PC-3 (cell line): ENCODE measurements at regions not wholly inside any gene's neighbourhood (a gene's known extent, or its start where the extent isn't known, plus 50 kb on each side); places are given as distances from the start of the nearest gene placed in this dataset.

Experiments
- ATAC-seq: fragments of 200-7000 bp; cut with Tn5 transposase; 2 replicates; pipeline ENCODE4 v1.9.1; 2020; ENCODE audit warnings: mild to moderate bottlenecking, moderate library complexity
- BruUV-seq: library from RNA; stranded (reverse); fragments of 400-500 nt; replicated peaks from 2 replicates; lab custom pipeline; 2021; lab: Mats Ljungman, UMichigan
- CTCF ChIA-PET: fragments of 300-600 bp; sonication (Branson Sonifier 250); formaldehyde crosslinking; loops from one replicate; lab custom pipeline; 2022; ENCODE audit warnings: antibody characterized with exemption; lab: Charles Lee
- POLR2A ChIA-PET: fragments of 300-600 bp; sonication (Branson Sonifier 250); formaldehyde crosslinking; loops from one replicate; lab custom pipeline; 2022; ENCODE audit warnings: antibody characterized with exemption; ENCODE audit not compliant: unreplicated experiment; lab: Charles Lee
- DNase-seq: peaks from one replicate; pipeline ENCODE4 v3.0.0-alpha.2; 2015
- H2AFZ ChIP-seq: fragments of 300-600 bp; sonication (generic); 2 replicates; pipeline ENCODE4 v1.6.0; 2016; ENCODE audit warnings: antibody characterized with exemption, low read length
- H3F3A ChIP-seq: fragments of 300-600 bp; sonication (generic); one replicate; pipeline ENCODE4 v1.6.0; 2017; ENCODE audit warnings: antibody characterized with exemption, low read length, control low read depth, mild to moderate bottlenecking; ENCODE audit not compliant: unreplicated experiment
- H3K27ac ChIP-seq: fragments of 300-600 bp; sonication (generic); 2 replicates; pipeline ENCODE4 v1.5.1; 2016; ENCODE audit warnings: mild to moderate bottlenecking, low read length
- H3K27me3 ChIP-seq: fragments of 300-600 bp; sonication (generic); 2 replicates; pipeline ENCODE4 v1.6.1; 2016; ENCODE audit warnings: low read length, mixed read lengths
- H3K36me3 ChIP-seq: fragments of 300-600 bp; sonication (generic); 2 replicates; pipeline ENCODE4 v1.6.1; 2016; ENCODE audit warnings: low read depth, mixed run types, low read length, mixed read lengths
- H3K4me1 ChIP-seq: fragments of 300-600 bp; sonication (generic); 2 replicates; pipeline ENCODE4 v1.5.1; 2016; ENCODE audit warnings: low read length; ENCODE audit not compliant: insufficient read depth
- H3K4me2 ChIP-seq: fragments of 300-600 bp; sonication (generic); 2 replicates; pipeline ENCODE4 v1.6.0; 2016; ENCODE audit warnings: low read length
- H3K4me3 ChIP-seq: fragments of 300-600 bp; sonication (generic); 2 replicates; pipeline ENCODE4 v1.5.1; 2016; ENCODE audit warnings: mild to moderate bottlenecking, low read length, mixed read lengths
- H3K79me2 ChIP-seq: fragments of 300-600 bp; sonication (generic); 2 replicates; pipeline ENCODE4 v1.6.1; 2017; ENCODE audit warnings: low read length, mixed read lengths
- H3K9ac ChIP-seq: fragments of 300-600 bp; sonication (generic); 2 replicates; pipeline ENCODE4 v1.6.0; 2016; ENCODE audit warnings: mild to moderate bottlenecking, low read length
- H3K9me2 ChIP-seq: fragments of 300-600 bp; sonication (generic); replicated peaks from 2 replicates; pipeline ENCODE4 v1.6.1; 2016; ENCODE audit warnings: mixed run types, low read length, mixed read lengths
- H3K9me3 ChIP-seq: fragments of 300-600 bp; sonication (generic); 2 replicates; pipeline ENCODE4 v1.6.1; 2016; ENCODE audit warnings: low read length, mixed read lengths
- H4K20me1 ChIP-seq: fragments of 300-600 bp; sonication (generic); 2 replicates; pipeline ENCODE4 v1.6.1; 2016; ENCODE audit warnings: low read length, mixed read lengths
- CTCF ChIP-seq: fragments of 300-600 bp; sonication (generic); conservative IDR thresholded peaks from 2 replicates; pipeline ENCODE4 v1.5.1; 2017; ENCODE audit warnings: antibody characterized with exemption, low read depth, mild to moderate bottlenecking, low read length
- EZH2 ChIP-seq: fragments of 300-600 bp; sonication (generic); IDR thresholded peaks from one replicate; pipeline ENCODE4 v1.6.1; 2017; ENCODE audit warnings: antibody characterized with exemption, mild to moderate bottlenecking, low read length; ENCODE audit not compliant: unreplicated experiment
- EZH2phosphoT487 ChIP-seq: fragments of 300-600 bp; sonication (generic); IDR thresholded peaks from 2 replicates; pipeline ENCODE4 v1.6.1; 2018; ENCODE audit warnings: mild to moderate bottlenecking, antibody characterized with exemption, low read length, borderline replicate concordance
- intact Hi-C: fragments of 100-400 bp; cut with micrococcal nuclease; formaldehyde crosslinking; loops from 2 replicates; pipeline ENCODE4 v1.9.0; 2023

- no TSS peak for BruUV-seq
- ChIA-PET POLR2A (no interaction called here), CTCF (no interaction called here)
- intact Hi-C loops = no loop called here
- no peaks in the 10 kb centered on the region for H3K27me3 ChIP-seq
- H3K4me3 ChIP-seq = no peak overlapping the region
- no peak for ATAC-seq
- no peak overlapping the region for H2AFZ ChIP-seq
- no peaks in the 10 kb centered on the region for H3K4me1 ChIP-seq
- H3K4me2 ChIP-seq = no peak overlapping the region
- H4K20me1 ChIP-seq = no peaks in the 10 kb centered on the region
- H3K9me2 ChIP-seq = no peaks in the 10 kb centered on the region
- H3K9me3 ChIP-seq = no peaks in the 10 kb centered on the region
- TF ChIP-seq EZH2 (no peak), CTCF (no peak), EZH2phosphoT487 (no peak)
- H3K79me2 ChIP-seq = no peaks in the 10 kb centered on the region
- no peaks in the 10 kb centered on the region for H3F3A ChIP-seq
- no peak overlapping the region for H3K27ac ChIP-seq
- no peak overlapping the region for H3K9ac ChIP-seq
- no peaks in the 10 kb centered on the region for H3K36me3 ChIP-seq
- no peak for DNase-seq
Measured at GRCh38 chr2:12201369-12201768, 454.9 kb downstream of the LPIN1 start.

- Histone ChIP-seq H3K27me3 (no peaks in the 10 kb centered on the region), H3K9me3 (no peaks in the 10 kb centered on the region), H3K9ac (no peak overlapping the region), H3F3A (no peaks in the 10 kb centered on the region), H4K20me1 (no peaks in the 10 kb centered on the region), H2AFZ (no peak overlapping the region), H3K79me2 (no peaks in the 10 kb centered on the region), H3K4me2 (no peak overlapping the region), H3K9me2 (no peaks in the 10 kb centered on the region), H3K27ac (no peak overlapping the region), H3K36me3 (no peaks in the 10 kb centered on the region), H3K4me1 (no peaks in the 10 kb centered on the region), H3K4me3 (no peak overlapping the region)
- ChIA-PET POLR2A (no interaction called here), CTCF (no interaction called here)
- TF ChIP-seq EZH2phosphoT487 (no peak), EZH2 (no peak), CTCF (no peak)
- no peak for DNase-seq
- intact Hi-C loops = no loop called here
- BruUV-seq = no TSS peak
- ATAC-seq = no peak
Measured at GRCh38 chr2:12202313-12203075, 456.1 kb downstream of the LPIN1 start.

GRCh38 chr2:12203528-12203927, 457.1 kb downstream of the LPIN1 start:
- POLR2A ChIA-PET = no interaction called here
- Histone ChIP-seq H3K4me1 (no peaks in the 10 kb centered on the region), H3K4me2 (no peak overlapping the region), H2AFZ (no peak overlapping the region), H3K9ac (no peak overlapping the region), H3F3A (no peaks in the 10 kb centered on the region), H3K9me3 (no peaks in the 10 kb centered on the region), H3K36me3 (no peaks in the 10 kb centered on the region), H3K4me3 (no peak overlapping the region), H3K79me2 (no peaks in the 10 kb centered on the region), H3K27me3 (no peaks in the 10 kb centered on the region), H4K20me1 (no peaks in the 10 kb centered on the region), H3K27ac (no peak overlapping the region), H3K9me2 (no peaks in the 10 kb centered on the region)
- TF ChIP-seq CTCF (no peak), EZH2 (no peak)
- no TSS peak for BruUV-seq
- intact Hi-C loops = no loop called here
- CTCF ChIA-PET = no interaction called here
- no peak for DNase-seq
- no peak for ATAC-seq
